Stimulated activated CD4-positive, alpha-beta T cell treated with anti-CD3 and anti-CD28 coated beads, Interleukin-12 subunit alpha, Interleukin-12 subunit beta, amount 100 ng/mL, for 48 hours (primary cell): ENCODE measurements at regions not wholly inside any gene's neighbourhood (a gene's known extent, or its start where the extent isn't known, plus 50 kb on each side); places are given as distances from the start of the nearest gene placed in this dataset.
"Not testable (repeated sequence)": the region's sequence is repeated elsewhere in the genome, so short reads cannot be mapped to it uniquely, and the experiment has no call there.

Experiments
- DNase-seq, 3 donors: peaks; one replicate each; pipeline ENCODE4 v3.0.0-alpha.2; 2020; ENCODE audit warnings: low read depth in 2 of 3, low spot score in 1 of 3

- DNase-seq: not testable (repeated sequence)
These were observed 724.3 kb downstream of the TTLL7 start for GRCh38 chr1:83274656-83275055.

GRCh38 chr1:83272484-83272883 is 726.4 kb downstream of the TTLL7 start:
- DNase-seq: not testable (repeated sequence)

GRCh38 chr1:83271834-83272233 is 727.1 kb downstream of the TTLL7 start:
- DNase-seq: not testable (repeated sequence)

GRCh38 chr1:83270801-83271200 is 728.1 kb downstream of the TTLL7 start:
- not testable (repeated sequence) for DNase-seq

GRCh38 chr1:83263808-83264207 is 735.1 kb downstream of the TTLL7 start:
- not testable (repeated sequence) for DNase-seq

- DNase-seq: not testable (repeated sequence)
These were observed 747.2 kb downstream of the TTLL7 start for GRCh38 chr1:83251687-83252086.

- DNase-seq: not testable (repeated sequence)
These were observed 752.2 kb downstream of the TTLL7 start for GRCh38 chr1:83246780-83247179.

- not testable (repeated sequence) for DNase-seq
These were observed 754.1 kb downstream of the TTLL7 start for GRCh38 chr1:83244832-83245231.

- not testable (repeated sequence) for DNase-seq
These were observed 759.4 kb downstream of the TTLL7 start for GRCh38 chr1:83239568-83239967.

GRCh38 chr1:83238654-83239053 is 760.3 kb downstream of the TTLL7 start:
- DNase-seq: not testable (repeated sequence)

GRCh38 chr1:83219788-83220187 is 779.1 kb downstream of the TTLL7 start:
- DNase-seq: not testable (repeated sequence)

GRCh38 chr1:83218036-83218716 is 780.8 kb downstream of the TTLL7 start:
- not testable (repeated sequence) for DNase-seq

- DNase-seq: not testable (repeated sequence)
These were observed 784.6 kb downstream of the TTLL7 start for GRCh38 chr1:83214317-83214716.

- not testable (repeated sequence) for DNase-seq
These were observed 785.3 kb downstream of the TTLL7 start for GRCh38 chr1:83213648-83214047.

- not testable (repeated sequence) for DNase-seq
These were observed 786.9 kb downstream of the TTLL7 start for GRCh38 chr1:83212033-83212432.

GRCh38 chr1:83208540-83208939 is 790.4 kb downstream of the TTLL7 start:
- DNase-seq: not testable (repeated sequence)

GRCh38 chr1:83194610-83195009 is 804.3 kb downstream of the TTLL7 start:
- not testable (repeated sequence) for DNase-seq

- not testable (repeated sequence) for DNase-seq
These were observed 816.8 kb downstream of the TTLL7 start for GRCh38 chr1:83182033-83182728.

GRCh38 chr1:83180621-83181020 is 818.3 kb downstream of the TTLL7 start:
- not testable (repeated sequence) for DNase-seq

- DNase-seq: not testable (repeated sequence)
These were observed 831.3 kb downstream of the TTLL7 start for GRCh38 chr1:83167634-83168033.

- not testable (repeated sequence) for DNase-seq
These were observed 835.0 kb downstream of the TTLL7 start for GRCh38 chr1:83163879-83164475.

- not testable (repeated sequence) for DNase-seq
These were observed 840.0 kb downstream of the TTLL7 start for GRCh38 chr1:83158924-83159323.
